PFSK-1 (cell line): ENCODE measurements at regions not wholly inside any gene's neighbourhood (a gene's known extent, or its start where the extent isn't known, plus 50 kb on each side); places are given as distances from the start of the nearest gene placed in this dataset.

Experiments
- FOXP2 ChIP-seq: optimal IDR thresholded peaks from 2 replicates; pipeline ENCODE3; 2011; ENCODE audit warnings: borderline replicate concordance, control low read depth, inconsistent platforms; ENCODE audit not compliant: insufficient read depth; ENCODE audit errors: extremely low read length, extremely low read depth
- POLR2AphosphoS5 ChIP-seq: IDR thresholded peaks from 2 replicates; pipeline ENCODE4 v1.6.1; 2012; ENCODE audit warnings: low read depth, mild to moderate bottlenecking, control low read depth, low read length, moderate library complexity
- REST ChIP-seq, 2 experiments: IDR thresholded peaks; 2 replicates each; pipeline versions ENCODE4 v1.6.1 to v1.8.0; 2011 to 2012; ENCODE audit warnings: low read depth in 2 of 2, low read length in 2 of 2, control low read depth in 1 of 2, inconsistent platforms in 1 of 2, mild to moderate bottlenecking in 1 of 2, moderate library complexity in 1 of 2; ENCODE audit not compliant: insufficient read depth in 1 of 2
- SIN3A ChIP-seq: IDR thresholded peaks from 2 replicates; pipeline ENCODE4 v1.6.1; 2012; ENCODE audit warnings: mild to moderate bottlenecking, low read length, moderate library complexity, borderline replicate concordance; ENCODE audit not compliant: insufficient read depth
- TAF1 ChIP-seq: IDR thresholded peaks from 2 replicates; pipeline ENCODE4 v1.6.1; 2012; ENCODE audit warnings: low read length, control low read depth, borderline replicate concordance; ENCODE audit not compliant: insufficient read depth

GRCh38 chr16:73545290-73545689 lies 497.4 kb upstream of the ZFHX3 start:
- TF ChIP-seq REST (IDR thresholded peaks at IDR 0.05; ENCODE audit: insufficient read depth in 1 of 2, low read depth in 2 of 2, low read length in 2 of 2) (no peak), POLR2AphosphoS5 (no peak), FOXP2 (no peak)

- no peak for TF ChIP-seq SIN3A
- TF ChIP-seq TAF1, result no peak
- no peak for TF ChIP-seq FOXP2
- no peak for TF ChIP-seq REST (IDR thresholded peaks at IDR 0.05; ENCODE audit: insufficient read depth in 1 of 2, low read depth in 2 of 2, low read length in 2 of 2)
- no peak for TF ChIP-seq POLR2AphosphoS5
Measured at GRCh38 chr16:73544826-73545225, 496.9 kb upstream of the ZFHX3 start.

GRCh38 chr16:73543970-73544599 lies 496.2 kb upstream of the ZFHX3 start:
- no peak for TF ChIP-seq TAF1
- no peak for TF ChIP-seq FOXP2
- TF ChIP-seq POLR2AphosphoS5, result no peak
- no peak for TF ChIP-seq REST (IDR thresholded peaks at IDR 0.05; ENCODE audit: insufficient read depth in 1 of 2, low read depth in 2 of 2, low read length in 2 of 2)
- no peak for TF ChIP-seq SIN3A

- TF ChIP-seq FOXP2 (no peak), POLR2AphosphoS5 (no peak)
Measured at GRCh38 chr16:73543331-73543969, 495.5 kb upstream of the ZFHX3 start.

GRCh38 chr16:73542885-73543284 lies 495.0 kb upstream of the ZFHX3 start:
- no peak for TF ChIP-seq REST (IDR thresholded peaks at IDR 0.05; ENCODE audit: insufficient read depth in 1 of 2, low read depth in 2 of 2, low read length in 2 of 2)
- TF ChIP-seq FOXP2, result no peak
- no peak for TF ChIP-seq TAF1
- no peak for TF ChIP-seq SIN3A
- TF ChIP-seq POLR2AphosphoS5, result no peak
